Left lung (tissue), 4 donors: ENCODE measurements at regions not wholly inside any gene's neighbourhood (a gene's known extent, or its start where the extent isn't known, plus 50 kb on each side); places are given as distances from the start of the nearest gene placed in this dataset.
"Not testable (repeated sequence)": the region's sequence is repeated elsewhere in the genome, so short reads cannot be mapped to it uniquely, and the experiment has no call there.

ENCODE experiments used
- ATAC-seq: fragments of 200-7000 bp; cut with Tn5 transposase; one replicate; pipeline ENCODE4 v1.9.1; 2020; ENCODE audit warnings: moderate library complexity
- DNase-seq, 4 donors: peaks; one replicate each; pipeline ENCODE4 v3.0.0-alpha.2; 2013 to 2020
- H3K27ac ChIP-seq, 2 donors: fragments of 200-600 bp; sonication (generic) in 1 of 2; one replicate each; pipeline versions ENCODE4 v1.5.0 to v1.8.0; 2020 to 2021
- H3K27me3 ChIP-seq, 2 donors: fragments of 200-600 bp; sonication (generic) in 1 of 2; one replicate each; pipeline versions ENCODE4 v1.5.0 to v1.8.0; 2020 to 2021
- H3K36me3 ChIP-seq, 2 donors: fragments of 200-600 bp; sonication (generic) in 1 of 2; one replicate each; pipeline versions ENCODE4 v1.5.0 to v1.8.0; 2020 to 2021
- H3K4me1 ChIP-seq, 2 donors: fragments of 200-600 bp; one replicate each; pipeline ENCODE4 v1.8.0; 2021
- H3K4me3 ChIP-seq, 2 donors: fragments of 200-600 bp; sonication (generic) in 1 of 2; one replicate each; pipeline versions ENCODE4 v1.5.0 to v1.8.0; 2020 to 2021; ENCODE audit warnings: mild to moderate bottlenecking in 1 of 2
- H3K9me3 ChIP-seq, 2 donors: fragments of 200-600 bp; sonication (generic) in 1 of 2; one replicate each; pipeline versions ENCODE4 v1.5.0 to v1.8.0; 2020 to 2021
- CTCF ChIP-seq, 2 donors: fragments of 200-600 bp; sonication (generic) in 1 of 2; IDR thresholded peaks; one replicate each; pipeline versions ENCODE4 v1.5.0 to v1.8.0; 2021; ENCODE audit warnings: antibody characterized with exemption in 2 of 2
- intact Hi-C, 2 donors: fragments of 100-400 bp; cut with DNase I; formaldehyde crosslinking; loops; one replicate each; pipeline versions ENCODE4 v1.11.2 to v1.14.2; 2022
- donor health status: DM: no; HTN: yes; CAD: no.
- donor health status: DM: no; HTN: no; CAD: no.

GRCh38 chr6:140794544-140794943, 1338.2 kb upstream of the GJE1 start:
- Histone ChIP-seq H3K4me3 (no peak overlapping the region), H3K27ac (no peak overlapping the region), H3K27me3 (no peaks in the 10 kb centered on the region), H3K4me1 (no peaks in the 10 kb centered on the region), H3K9me3 (peaks cover 0 to 7% of the 10 kb centered on the region in 2 donors), H3K36me3 (no peaks in the 10 kb centered on the region)
- no peak for DNase-seq
- no peak for TF ChIP-seq CTCF (IDR thresholded peaks at IDR 0.05)
- intact Hi-C loops = no loop called here
- ATAC-seq = no peak

- no peak overlapping the region for H3K27ac ChIP-seq
- DNase-seq = no peak
- H3K27me3 ChIP-seq = no peaks in the 10 kb centered on the region
- no peak for ATAC-seq
- H3K36me3 ChIP-seq = no peaks in the 10 kb centered on the region
- intact Hi-C loops = no loop called here
- no peak for TF ChIP-seq CTCF (IDR thresholded peaks at IDR 0.05)
- H3K4me3 ChIP-seq = no peak overlapping the region
- H3K9me3 ChIP-seq = peaks cover 0 to 3% of the 10 kb centered on the region in 2 donors
- no peaks in the 10 kb centered on the region for H3K4me1 ChIP-seq
These were observed 1342.6 kb upstream of the GJE1 start for GRCh38 chr6:140790109-140790508.

- intact Hi-C loops = no loop called here
- Histone ChIP-seq H3K4me1 (no peaks in the 10 kb centered on the region), H3K36me3 (no peaks in the 10 kb centered on the region), H3K27ac (no peak overlapping the region), H3K27me3 (no peaks in the 10 kb centered on the region), H3K9me3 (peaks cover 0 to 3% of the 10 kb centered on the region in 2 donors), H3K4me3 (no peak overlapping the region)
- ATAC-seq (no peak), DNase-seq (no peak)
- TF ChIP-seq CTCF (IDR thresholded peaks at IDR 0.05) = no peak
These were observed 1343.3 kb upstream of the GJE1 start for GRCh38 chr6:140789466-140789865.

GRCh38 chr6:140785926-140786325, 1346.8 kb upstream of the GJE1 start:
- ATAC-seq = no peak
- intact Hi-C loops = no loop called here
- no peaks in the 10 kb centered on the region for H3K4me1 ChIP-seq

GRCh38 chr6:140784573-140784972, 1348.2 kb upstream of the GJE1 start:
- H3K36me3 ChIP-seq = no peaks in the 10 kb centered on the region
- H3K27me3 ChIP-seq = no peaks in the 10 kb centered on the region
- H3K4me1 ChIP-seq = no peaks in the 10 kb centered on the region
- intact Hi-C loops = no loop called here
- ATAC-seq = no peak
- DNase-seq = no peak
- no peak overlapping the region for H3K27ac ChIP-seq
- H3K4me3 ChIP-seq = no peak overlapping the region
- TF ChIP-seq CTCF (IDR thresholded peaks at IDR 0.05) = no peak
- no peaks in the 10 kb centered on the region for H3K9me3 ChIP-seq

More at GRCh38 chr6:140785926-140786325, 1346.8 kb upstream of the GJE1 start:
- H3K27ac ChIP-seq = no peak overlapping the region
- DNase-seq = no peak
- no peaks in the 10 kb centered on the region for H3K36me3 ChIP-seq
- no peak overlapping the region for H3K4me3 ChIP-seq
- no peaks in the 10 kb centered on the region for H3K9me3 ChIP-seq
- no peaks in the 10 kb centered on the region for H3K27me3 ChIP-seq
- TF ChIP-seq CTCF (IDR thresholded peaks at IDR 0.05) = no peak

- H3K9me3 ChIP-seq, intact Hi-C loops, ATAC-seq, H3K27ac ChIP-seq, DNase-seq, H3K27me3 ChIP-seq, H3K4me3 ChIP-seq, H3K36me3 ChIP-seq, H3K4me1 ChIP-seq: not testable (repeated sequence)
These were observed 1349.2 kb upstream of the GJE1 start for GRCh38 chr6:140783504-140783903.
